Epithelial cell of proximal tubule (primary cell): ENCODE measurements at regions not wholly inside any gene's neighbourhood (a gene's known extent, or its start where the extent isn't known, plus 50 kb on each side); places are given as distances from the start of the nearest gene placed in this dataset.

Source experiments
- DNase-seq: peaks from one replicate; pipeline ENCODE4 v3.0.0-alpha.2; 2011; ENCODE audit warnings: low read depth
- H3K4me3 ChIP-seq: 2 replicates; pipeline ENCODE4 v1.5.1; 2011; ENCODE audit warnings: low read depth, mild to moderate bottlenecking, low read length
- CTCF ChIP-seq: conservative IDR thresholded peaks from 2 replicates; pipeline ENCODE4 v1.5.1; 2012; ENCODE audit warnings: low read depth, mild to moderate bottlenecking, low read length

- no peak for TF ChIP-seq CTCF
- no peak for DNase-seq
- H3K4me3 ChIP-seq = no peak overlapping the region
Observed at GRCh38 chr5:67476531-67476930, 279.9 kb upstream of the CD180 start.

GRCh38 chr5:67475489-67475888 is 278.9 kb upstream of the CD180 start:
- TF ChIP-seq CTCF = no peak
- no peak overlapping the region for H3K4me3 ChIP-seq
- DNase-seq = no peak

- no peak for TF ChIP-seq CTCF
- no peak overlapping the region for H3K4me3 ChIP-seq
- no peak for DNase-seq
Observed at GRCh38 chr5:67474597-67475238, 278.1 kb upstream of the CD180 start.

GRCh38 chr5:67467110-67467509 is 270.5 kb upstream of the CD180 start:
- no peak for TF ChIP-seq CTCF
- H3K4me3 ChIP-seq = no peak overlapping the region
- DNase-seq = no peak

- DNase-seq = no peak
- no peak for TF ChIP-seq CTCF
- no peak overlapping the region for H3K4me3 ChIP-seq
Observed at GRCh38 chr5:67465537-67466207, 269.1 kb upstream of the CD180 start.

GRCh38 chr5:67462147-67462546 is 265.5 kb upstream of the CD180 start:
- no peak overlapping the region for H3K4me3 ChIP-seq
- TF ChIP-seq CTCF = no peak
- no peak for DNase-seq

- H3K4me3 ChIP-seq = no peak overlapping the region
- TF ChIP-seq CTCF = no peak
- no peak for DNase-seq
Observed at GRCh38 chr5:67459253-67459652, 262.7 kb upstream of the CD180 start.
